Prostate gland (tissue), 2 donors: ENCODE measurements at regions not wholly inside any gene's neighbourhood (a gene's known extent, or its start where the extent isn't known, plus 50 kb on each side); places are given as distances from the start of the nearest gene placed in this dataset.

Experiments used
- POLR2A ChIP-seq: fragments of 450-650 bp; IDR thresholded peaks from one replicate; pipeline ENCODE4 v1.6.1; 2016; ENCODE audit warnings: antibody characterized with exemption, mild to moderate bottlenecking
- POLR2AphosphoS5 ChIP-seq: sonication (generic); formaldehyde crosslinking; IDR thresholded peaks from one replicate; pipeline ENCODE4 v1.6.1; 2017; ENCODE audit warnings: antibody characterized with exemption
- TF ChIP-seq, protein P1 (sequence below), 4 experiments: fragments of 200-600 bp in 2 of 4; fragments of 450-650 bp in 2 of 4; sonication (generic) in 2 of 4; IDR thresholded peaks; 1 replicate in 3 of 4; 2 replicates in 1 of 4; pipeline ENCODE4 v1.5.1; 2016 to 2019; ENCODE audit warnings: antibody characterized with exemption in 4 of 4, mild to moderate bottlenecking in 2 of 4, moderate library complexity in 2 of 4

GRCh38 chr9:82524407-82524806, 535.8 kb downstream of the SPATA31D1 start:
- TF ChIP-seq, protein P1, sequence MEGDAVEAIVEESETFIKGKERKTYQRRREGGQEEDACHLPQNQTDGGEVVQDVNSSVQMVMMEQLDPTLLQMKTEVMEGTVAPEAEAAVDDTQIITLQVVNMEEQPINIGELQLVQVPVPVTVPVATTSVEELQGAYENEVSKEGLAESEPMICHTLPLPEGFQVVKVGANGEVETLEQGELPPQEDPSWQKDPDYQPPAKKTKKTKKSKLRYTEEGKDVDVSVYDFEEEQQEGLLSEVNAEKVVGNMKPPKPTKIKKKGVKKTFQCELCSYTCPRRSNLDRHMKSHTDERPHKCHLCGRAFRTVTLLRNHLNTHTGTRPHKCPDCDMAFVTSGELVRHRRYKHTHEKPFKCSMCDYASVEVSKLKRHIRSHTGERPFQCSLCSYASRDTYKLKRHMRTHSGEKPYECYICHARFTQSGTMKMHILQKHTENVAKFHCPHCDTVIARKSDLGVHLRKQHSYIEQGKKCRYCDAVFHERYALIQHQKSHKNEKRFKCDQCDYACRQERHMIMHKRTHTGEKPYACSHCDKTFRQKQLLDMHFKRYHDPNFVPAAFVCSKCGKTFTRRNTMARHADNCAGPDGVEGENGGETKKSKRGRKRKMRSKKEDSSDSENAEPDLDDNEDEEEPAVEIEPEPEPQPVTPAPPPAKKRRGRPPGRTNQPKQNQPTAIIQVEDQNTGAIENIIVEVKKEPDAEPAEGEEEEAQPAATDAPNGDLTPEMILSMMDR (IDR thresholded peaks at IDR 0.05) = no peak
- TF ChIP-seq POLR2AphosphoS5 (no peak), POLR2A (no peak)
